Stimulated activated CD4-positive, alpha-beta T cell treated with anti-CD3 and anti-CD28 coated beads, Interleukin-2, amount 100 ng/mL, for 4 hours (primary cell): ENCODE measurements at regions not wholly inside any gene's neighbourhood (a gene's known extent, or its start where the extent isn't known, plus 50 kb on each side); places are given as distances from the start of the nearest gene placed in this dataset.
"Not testable (repeated sequence)": the region's sequence is repeated elsewhere in the genome, so short reads cannot be mapped to it uniquely, and the experiment has no call there.

Source experiments
- DNase-seq: peaks from one replicate; pipeline ENCODE4 v3.0.0-alpha.2; 2020; ENCODE audit warnings: low read depth

DNA sequence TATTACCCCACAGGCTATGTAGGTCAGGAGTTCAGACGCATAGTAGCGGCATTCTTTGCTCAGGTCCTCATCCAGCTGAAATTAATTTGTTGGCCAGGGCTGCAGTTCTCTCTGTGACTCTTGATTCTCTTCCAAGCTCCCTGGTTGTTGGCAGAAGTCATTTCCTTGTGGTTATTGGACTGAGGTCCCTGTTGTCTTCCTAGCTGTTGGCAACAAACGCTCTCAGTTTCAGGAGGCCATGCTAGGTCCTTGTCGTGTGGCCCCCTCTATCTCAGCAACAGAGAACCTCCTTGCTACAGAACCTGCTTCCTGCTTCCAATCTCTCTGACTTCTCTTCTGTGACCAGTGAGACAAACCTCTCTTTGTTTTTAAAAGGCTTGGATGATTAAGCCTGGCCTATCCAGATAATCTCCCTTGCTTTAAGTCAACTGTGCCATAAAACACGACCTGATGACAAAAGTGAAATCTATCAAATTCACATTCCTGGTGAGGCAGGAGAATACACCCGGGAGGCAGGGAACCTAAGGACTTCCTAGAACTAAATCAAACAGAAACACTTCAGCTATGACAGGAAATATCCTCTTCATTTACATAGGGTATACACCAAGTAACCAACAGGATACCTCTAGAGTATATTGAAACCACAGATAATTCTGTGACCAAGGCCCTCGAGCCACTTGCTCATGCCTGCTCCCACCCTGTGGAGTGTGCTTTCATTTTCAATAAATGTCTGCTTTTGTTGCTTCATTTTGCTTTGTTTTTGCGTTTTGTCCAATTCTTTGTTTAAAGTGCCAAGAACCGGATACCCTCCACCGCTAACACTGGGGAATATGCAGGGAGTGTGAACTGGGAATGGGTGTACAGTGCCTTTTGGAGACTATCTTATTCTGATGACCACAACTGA, 196.0 kb downstream of the BTBD3 start:
- DNase-seq = no peak

- not testable (repeated sequence) for DNase-seq
Observed at GRCh38 chr20:12129114-12129513, 211.4 kb downstream of the BTBD3 start.

- DNase-seq = not testable (repeated sequence)
Observed at GRCh38 chr20:12129532-12129931, 211.8 kb downstream of the BTBD3 start.

DNA sequence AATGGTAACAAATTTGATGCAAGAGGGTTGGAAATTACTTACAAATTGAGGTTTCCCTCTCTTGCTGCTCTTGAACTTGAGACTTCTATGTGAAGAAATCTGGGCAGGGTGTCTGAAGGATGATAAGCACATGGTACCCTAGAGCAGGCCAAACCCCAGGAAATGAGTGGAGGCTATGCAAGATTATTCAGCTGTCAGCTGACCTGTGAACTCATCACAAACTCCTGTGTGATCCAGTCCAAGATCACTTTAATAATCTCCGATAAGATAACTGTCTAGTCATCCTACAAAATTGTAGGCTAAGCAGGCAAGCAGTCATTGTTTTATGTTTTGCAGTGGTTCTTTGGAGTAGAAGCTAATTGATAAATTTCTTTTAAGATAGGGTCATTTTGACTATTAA, 213.1 kb downstream of the BTBD3 start:
- DNase-seq = no peak

DNA sequence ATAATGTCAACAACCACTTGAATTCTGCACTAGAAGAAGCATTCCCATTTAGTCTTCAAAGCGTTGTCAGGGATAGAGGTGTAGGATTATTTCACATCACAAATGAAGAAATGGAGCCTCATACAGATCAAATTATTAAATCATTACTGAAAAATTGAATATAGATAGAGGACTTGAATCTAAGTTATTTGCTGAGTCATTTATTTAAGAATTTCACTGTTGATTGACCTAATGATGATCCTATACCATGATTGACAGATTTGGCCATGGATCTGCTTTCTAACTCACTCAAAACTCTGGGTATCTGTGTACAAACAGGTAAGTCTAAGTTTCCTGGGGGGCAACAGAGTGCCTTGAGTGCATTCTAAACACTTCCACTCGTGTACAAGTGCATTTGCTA, 215.9 kb downstream of the BTBD3 start:
- no peak for DNase-seq

- DNase-seq = not testable (repeated sequence)
Observed at GRCh38 chr20:12145951-12146350, 228.3 kb downstream of the BTBD3 start.

DNA sequence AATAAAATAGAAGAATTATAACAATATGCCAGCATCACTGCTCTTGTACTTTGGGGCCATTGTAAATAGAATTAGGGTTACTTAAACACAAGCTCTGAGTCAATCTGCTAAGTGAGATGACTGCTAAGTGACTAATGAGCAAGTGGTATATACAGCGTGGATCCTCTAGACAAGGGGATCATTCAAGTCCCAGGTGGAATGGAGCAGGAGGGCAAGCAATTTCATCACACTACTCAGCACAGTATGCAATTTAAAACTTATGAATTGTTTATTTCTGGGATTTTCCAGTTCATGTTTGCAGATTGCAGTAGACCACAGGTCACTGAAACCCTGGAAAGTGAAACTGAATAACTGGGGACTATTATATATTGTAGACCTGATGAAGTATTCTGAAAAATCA, 235.3 kb downstream of the BTBD3 start:
- DNase-seq = no peak

- no peak for DNase-seq
Observed at GRCh38 chr20:12153628-12154027, 235.9 kb downstream of the BTBD3 start.

DNA sequence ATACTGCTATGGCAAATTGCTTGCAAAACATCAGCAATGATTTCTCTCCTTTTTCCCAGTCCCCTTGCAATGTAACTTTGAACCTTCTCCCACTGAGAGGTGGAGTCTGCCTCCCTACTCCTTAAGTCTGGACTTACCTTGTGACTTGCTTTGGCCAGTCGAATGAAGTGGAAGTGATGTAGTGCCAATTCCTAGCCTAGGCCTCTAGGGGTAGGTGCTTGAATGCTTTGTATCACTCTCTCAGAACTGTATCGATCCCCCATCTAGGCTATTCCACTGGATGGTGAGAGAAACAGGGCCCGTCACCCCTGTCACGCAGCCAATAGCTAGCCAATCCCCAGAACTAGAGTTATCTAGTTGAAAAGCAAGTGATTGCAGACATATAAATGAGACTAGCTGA, 238.6 kb downstream of the BTBD3 start:
- no peak for DNase-seq

GRCh38 chr20:12159261-12159660, 241.6 kb downstream of the BTBD3 start:
- no peak for DNase-seq

GRCh38 chr20:12161734-12162133, 244.0 kb downstream of the BTBD3 start:
- no peak for DNase-seq

- DNase-seq = no peak
Observed at GRCh38 chr20:12166053-12166717, 248.5 kb downstream of the BTBD3 start.

GRCh38 chr20:12170406-12170805, 252.7 kb downstream of the BTBD3 start:
- DNase-seq = no peak

GRCh38 chr20:12171923-12172524, 254.3 kb downstream of the BTBD3 start:
- DNase-seq = no peak

- no peak for DNase-seq
Observed at GRCh38 chr20:12173347-12174012, 255.8 kb downstream of the BTBD3 start.

GRCh38 chr20:12175538-12175937, 257.8 kb downstream of the BTBD3 start:
- DNase-seq = no peak

DNA sequence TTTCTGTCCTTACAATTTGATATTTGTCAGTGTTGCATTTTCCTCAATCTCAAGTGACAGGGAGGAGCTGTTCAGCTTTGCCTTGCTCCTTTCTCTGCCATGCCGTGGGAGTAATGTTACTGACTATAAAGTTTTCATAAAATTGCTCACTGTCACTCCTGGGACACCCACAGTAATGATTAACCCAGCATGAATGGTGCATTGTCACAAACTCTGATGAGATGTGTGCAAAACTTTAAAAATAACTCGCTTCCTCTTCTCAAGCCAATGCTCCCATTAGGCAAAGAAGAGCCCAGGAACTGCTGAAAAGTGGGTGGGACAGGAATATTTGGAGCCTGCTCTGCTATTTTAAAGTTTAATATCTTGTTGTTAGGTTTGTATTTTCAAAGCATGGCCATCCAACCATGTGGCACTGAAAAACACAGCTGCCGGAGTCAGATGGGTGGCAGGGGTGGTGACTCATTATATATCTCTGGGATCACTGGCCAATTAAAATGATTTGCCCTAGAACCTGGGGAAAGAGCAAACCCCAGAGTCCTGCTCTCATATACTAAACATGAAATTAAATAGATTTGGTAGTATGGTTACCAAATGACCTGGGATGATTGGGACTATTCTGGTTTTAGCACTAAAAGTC, 260.1 kb downstream of the BTBD3 start:
- DNase-seq = no peak

DNA sequence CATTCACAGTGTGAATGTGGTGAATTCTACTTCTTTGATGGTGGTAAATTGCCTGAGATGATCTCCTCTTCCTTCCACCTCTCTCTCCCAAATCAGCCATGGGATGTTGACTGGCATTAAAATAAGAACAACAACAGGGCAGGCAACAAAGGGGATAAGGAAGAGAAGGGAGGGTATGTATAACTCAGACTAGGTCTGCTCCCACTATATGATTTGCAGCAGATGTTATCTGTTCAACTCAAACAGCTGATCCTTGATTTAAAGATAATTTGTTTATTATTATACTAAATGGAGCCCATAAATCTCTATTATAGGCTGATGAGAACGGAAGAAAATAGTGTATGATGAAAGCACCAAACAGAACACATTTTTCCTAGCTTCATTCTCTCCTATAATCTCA, 262.0 kb downstream of the BTBD3 start:
- DNase-seq = no peak

DNA sequence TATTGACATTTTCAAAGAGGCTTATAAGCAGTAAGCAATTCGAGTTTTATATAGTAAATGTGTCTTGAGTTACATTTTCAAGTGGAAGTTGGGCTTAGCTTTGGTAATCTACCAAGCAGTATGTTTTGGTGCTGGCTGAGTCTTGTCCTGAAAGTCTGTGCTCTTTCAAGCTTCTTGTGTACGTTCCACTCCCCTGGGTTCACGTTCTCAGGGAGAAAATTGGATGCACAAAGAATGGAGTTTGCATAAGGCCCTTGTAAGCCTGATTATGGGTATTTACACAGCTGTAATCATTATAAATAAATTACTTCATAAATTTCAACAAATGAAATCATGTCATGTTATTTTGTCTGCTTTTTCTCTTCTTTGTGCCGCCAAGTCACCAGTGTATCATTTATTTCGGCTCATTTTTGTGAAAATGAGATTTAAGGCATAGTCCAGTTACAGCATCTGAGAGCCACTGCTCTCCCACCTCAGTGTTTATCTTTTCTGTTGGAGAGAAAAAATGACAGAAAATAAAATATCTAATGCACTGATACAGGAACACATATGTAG, 262.5 kb downstream of the BTBD3 start:
- DNase-seq = no peak

- no peak for DNase-seq
Observed at GRCh38 chr20:12198281-12198680, 280.6 kb downstream of the BTBD3 start.

DNA sequence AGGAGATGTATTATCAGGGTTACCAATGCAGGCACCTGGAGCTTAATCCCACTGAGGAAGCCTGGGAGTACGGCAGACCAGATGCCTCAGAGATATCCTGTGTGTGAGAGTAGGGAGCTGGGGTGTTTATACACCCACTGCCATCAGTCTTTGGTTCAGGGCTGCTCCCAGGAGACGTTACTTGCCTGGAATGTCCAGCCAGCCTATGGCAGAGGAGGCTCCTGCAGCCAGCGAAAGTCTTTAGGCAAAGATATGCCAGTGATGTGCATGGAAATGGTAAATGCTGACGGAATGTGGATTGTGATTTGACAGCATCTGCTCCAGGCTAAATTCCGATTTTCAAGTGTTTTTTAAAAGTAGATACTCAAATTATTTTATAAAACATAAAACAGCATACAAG, 282.0 kb downstream of the BTBD3 start:
- DNase-seq = no peak
